NCI-H1930 (cell line): ENCODE measurements at regions not wholly inside any gene's neighbourhood (a gene's known extent, or its start where the extent isn't known, plus 50 kb on each side); places are given as distances from the start of the nearest gene placed in this dataset.
"Not testable (repeated sequence)": the region's sequence is repeated elsewhere in the genome, so short reads cannot be mapped to it uniquely, and the experiment has no call there.

Experiments used
- DNase-seq, 2 experiments: peaks; one replicate each; lab custom pipeline; 2025; lab: John Stamatoyannopoulos, UW

- no peak for DNase-seq
These were observed 138.3 kb downstream of the ANXA2 start for GRCh38 chr15:60259469-60259868.

- no peak for DNase-seq
These were observed 133.7 kb downstream of the ANXA2 start for GRCh38 chr15:60264088-60264487.

- DNase-seq = no peak
These were observed 133.2 kb downstream of the ANXA2 start for GRCh38 chr15:60264566-60264965.

- no peak for DNase-seq
These were observed 132.7 kb downstream of the ANXA2 start for GRCh38 chr15:60265057-60265456.

GRCh38 chr15:60272623-60273022, 125.2 kb downstream of the ANXA2 start:
- no peak for DNase-seq

GRCh38 chr15:60275624-60276023, 122.2 kb downstream of the ANXA2 start:
- no peak for DNase-seq

GRCh38 chr15:60278879-60279278, 118.9 kb downstream of the ANXA2 start:
- no peak for DNase-seq

- no peak for DNase-seq
These were observed 117.5 kb downstream of the ANXA2 start for GRCh38 chr15:60280259-60280658.

GRCh38 chr15:60283936-60284335, 113.8 kb downstream of the ANXA2 start:
- no peak for DNase-seq

GRCh38 chr15:60295901-60296300, 101.9 kb downstream of the ANXA2 start:
- DNase-seq = not testable (repeated sequence)

GRCh38 chr15:60297047-60297446, 100.7 kb downstream of the ANXA2 start:
- DNase-seq = no peak
